WTC11 (cell line): ENCODE measurements at regions not wholly inside any gene's neighbourhood (a gene's known extent, or its start where the extent isn't known, plus 50 kb on each side); places are given as distances from the start of the nearest gene placed in this dataset.

Experiments
- ATAC-seq: fragments of 200-7000 bp; cut with Tn5 transposase; 2 replicates; pipeline ENCODE4 v1.10.0; 2021; ENCODE audit warnings: mild to moderate bottlenecking, moderate library complexity
- CTCF ChIA-PET: fragments of 300-600 bp; sonication (Branson Sonifier 250); formaldehyde crosslinking; loops from one replicate; lab custom pipeline; 2021; ENCODE audit warnings: antibody characterized with exemption; lab: Charles Lee
- POLR2A ChIA-PET: fragments of 350-600 bp; sonication (Branson Sonifier 250); formaldehyde crosslinking; loops from one replicate; lab custom pipeline; 2021; ENCODE audit warnings: antibody characterized with exemption; lab: Charles Lee
- DNase-seq: peaks from one replicate; pipeline ENCODE4 v3.0.0; 2021; ENCODE audit warnings: low spot score
- H3K27ac Mint-ChIP-seq: 2 replicates; pipeline ENCODE4 v1.8.0; 2021; ENCODE audit warnings: mixed read lengths
- H3K27me3 Mint-ChIP-seq: 2 replicates; pipeline ENCODE4 v1.8.0; 2021; ENCODE audit warnings: low read depth, mild to moderate bottlenecking, moderate library complexity, mixed read lengths
- H3K36me3 Mint-ChIP-seq: 2 replicates; pipeline ENCODE4 v1.8.0; 2021; ENCODE audit warnings: mixed read lengths
- H3K4me1 Mint-ChIP-seq: 2 replicates; pipeline ENCODE4 v1.8.0; 2022; ENCODE audit warnings: mixed read lengths
- H3K4me3 Mint-ChIP-seq: 2 replicates; pipeline ENCODE4 v1.8.0; 2021; ENCODE audit warnings: mild to moderate bottlenecking, moderate library complexity, mixed read lengths
- H3K9me3 Mint-ChIP-seq: 2 replicates; pipeline ENCODE4 v1.8.0; 2021; ENCODE audit warnings: mixed read lengths
- CBFB ChIP-seq: sonication (generic); formaldehyde crosslinking; IDR thresholded peaks from 2 replicates; pipeline ENCODE4 v1.8.1; 2022; ENCODE audit warnings: mild to moderate bottlenecking, low read depth, missing genetic modification reagents
- ELF4 ChIP-seq: sonication (generic); formaldehyde crosslinking; IDR thresholded peaks from 2 replicates; pipeline ENCODE4 v1.8.1; 2022; ENCODE audit warnings: low read depth, mild to moderate bottlenecking, moderate library complexity, missing genetic modification reagents
- ETV6 ChIP-seq: sonication (generic); formaldehyde crosslinking; IDR thresholded peaks from 2 replicates; pipeline ENCODE4 v1.8.1; 2022; ENCODE audit warnings: mild to moderate bottlenecking, missing genetic modification reagents
- FOXJ3 ChIP-seq: sonication (generic); formaldehyde crosslinking; IDR thresholded peaks from 2 replicates; pipeline ENCODE4 v1.9.0; 2021; ENCODE audit warnings: missing genetic modification reagents, mild to moderate bottlenecking, borderline replicate concordance
- KAT7 ChIP-seq: sonication (generic); formaldehyde crosslinking; IDR thresholded peaks from 2 replicates; pipeline ENCODE4 v1.8.1; 2023; ENCODE audit warnings: missing genetic modification reagents, mild to moderate bottlenecking, borderline replicate concordance
- MXD4 ChIP-seq: fragments of 250-450 bp; sonication (Bioruptor Pico); IDR thresholded peaks from 2 replicates; pipeline ENCODE4 v1.8.0; 2021; ENCODE audit warnings: mild to moderate bottlenecking, moderate library complexity, borderline replicate concordance
- NFE2L1 ChIP-seq: sonication (generic); formaldehyde crosslinking; IDR thresholded peaks from 2 replicates; pipeline ENCODE4 v1.8.1; 2023; ENCODE audit warnings: missing genetic modification reagents
- SOX15 ChIP-seq: fragments of 250-450 bp; sonication (Bioruptor Pico); IDR thresholded peaks from 2 replicates; pipeline ENCODE4 v1.9.0; 2021; ENCODE audit warnings: mild to moderate bottlenecking
- SP1 ChIP-seq: sonication (generic); formaldehyde crosslinking; conservative IDR thresholded peaks from 2 replicates; pipeline ENCODE4 v1.8.1; 2022; ENCODE audit warnings: missing genetic modification reagents
- TEAD4 ChIP-seq: sonication (generic); formaldehyde crosslinking; IDR thresholded peaks from 2 replicates; pipeline ENCODE4 v1.8.0; 2022; ENCODE audit warnings: mild to moderate bottlenecking, missing genetic modification reagents
- ZNF138 ChIP-seq: sonication (generic); formaldehyde crosslinking; conservative IDR thresholded peaks from 2 replicates; pipeline ENCODE4 v1.8.1; 2022; ENCODE audit warnings: mild to moderate bottlenecking, moderate library complexity, missing genetic modification reagents
- TF ChIP-seq, protein P1 (sequence below): sonication (generic); formaldehyde crosslinking; IDR thresholded peaks from 2 replicates; pipeline ENCODE4 v1.8.0; 2023; ENCODE audit warnings: mild to moderate bottlenecking, missing genetic modification reagents
- TF ChIP-seq, protein P2 (sequence below): fragments of 250-450 bp; sonication (Bioruptor Pico); IDR thresholded peaks from 2 replicates; pipeline ENCODE4 v1.9.0; 2021; ENCODE audit warnings: moderate library complexity, mild to moderate bottlenecking, inconsistent platforms, borderline replicate concordance
- TF ChIP-seq, protein P3 (sequence below): sonication (generic); formaldehyde crosslinking; IDR thresholded peaks from 2 replicates; pipeline ENCODE4 v1.8.1; 2023; ENCODE audit warnings: mild to moderate bottlenecking, missing genetic modification reagents, moderate library complexity
- TF ChIP-seq, protein P4 (sequence below): sonication (generic); formaldehyde crosslinking; IDR thresholded peaks from 2 replicates; pipeline ENCODE4 v1.8.1; 2022; ENCODE audit warnings: low read depth, mild to moderate bottlenecking, moderate library complexity, missing genetic modification reagents, borderline replicate concordance
- TF ChIP-seq, protein P5 (sequence below): sonication (generic); formaldehyde crosslinking; IDR thresholded peaks from 2 replicates; pipeline ENCODE4 v1.8.1; 2022; ENCODE audit warnings: mild to moderate bottlenecking, moderate library complexity, missing genetic modification reagents
- TF ChIP-seq, protein P6 (sequence below): sonication (generic); formaldehyde crosslinking; conservative IDR thresholded peaks from 2 replicates; pipeline ENCODE4 v1.8.1; 2022; ENCODE audit warnings: mild to moderate bottlenecking, missing genetic modification reagents
- TF ChIP-seq, protein P7 (sequence below): sonication (generic); formaldehyde crosslinking; IDR thresholded peaks from 2 replicates; pipeline ENCODE4 v1.8.1; 2022; ENCODE audit warnings: missing genetic modification reagents, borderline replicate concordance
- TF ChIP-seq, protein P8 (sequence below): sonication (generic); formaldehyde crosslinking; conservative IDR thresholded peaks from 2 replicates; pipeline ENCODE4 v1.8.1; 2023; ENCODE audit warnings: mild to moderate bottlenecking, low read depth, missing genetic modification reagents, moderate library complexity

DNA sequence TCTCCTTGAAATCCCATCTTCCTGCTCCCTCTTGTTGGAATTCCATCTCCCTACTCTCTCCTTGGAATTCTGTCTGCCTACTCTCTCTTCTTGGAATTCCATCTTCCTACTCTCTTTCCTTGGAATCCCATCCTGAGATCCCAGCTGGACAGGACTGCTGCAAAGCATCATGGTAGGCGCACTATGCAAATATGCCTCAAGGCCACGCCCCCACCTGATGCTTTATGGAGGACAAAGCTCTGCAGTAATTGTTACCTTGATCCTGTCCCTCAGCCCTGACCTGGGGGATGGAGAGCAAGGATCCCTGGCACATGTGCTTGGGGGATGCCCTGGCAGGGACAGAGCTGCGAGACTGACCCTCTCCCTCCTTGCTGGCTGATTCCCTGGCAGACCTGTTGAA, 185.6 kb downstream of the TBX5 start:
- peak; percentile 43 for ATAC-seq
- H3K36me3 Mint-ChIP-seq, result no peaks in the 10 kb centered on the region
- TF ChIP-seq SP1 (no peak), TEAD4 (no peak), CBFB (CRISPR knock-in tag) (no peak), ZNF138 (CRISPR knock-in tag) (no peak), ETV6 (no peak)
- TF ChIP-seq, protein P1, sequence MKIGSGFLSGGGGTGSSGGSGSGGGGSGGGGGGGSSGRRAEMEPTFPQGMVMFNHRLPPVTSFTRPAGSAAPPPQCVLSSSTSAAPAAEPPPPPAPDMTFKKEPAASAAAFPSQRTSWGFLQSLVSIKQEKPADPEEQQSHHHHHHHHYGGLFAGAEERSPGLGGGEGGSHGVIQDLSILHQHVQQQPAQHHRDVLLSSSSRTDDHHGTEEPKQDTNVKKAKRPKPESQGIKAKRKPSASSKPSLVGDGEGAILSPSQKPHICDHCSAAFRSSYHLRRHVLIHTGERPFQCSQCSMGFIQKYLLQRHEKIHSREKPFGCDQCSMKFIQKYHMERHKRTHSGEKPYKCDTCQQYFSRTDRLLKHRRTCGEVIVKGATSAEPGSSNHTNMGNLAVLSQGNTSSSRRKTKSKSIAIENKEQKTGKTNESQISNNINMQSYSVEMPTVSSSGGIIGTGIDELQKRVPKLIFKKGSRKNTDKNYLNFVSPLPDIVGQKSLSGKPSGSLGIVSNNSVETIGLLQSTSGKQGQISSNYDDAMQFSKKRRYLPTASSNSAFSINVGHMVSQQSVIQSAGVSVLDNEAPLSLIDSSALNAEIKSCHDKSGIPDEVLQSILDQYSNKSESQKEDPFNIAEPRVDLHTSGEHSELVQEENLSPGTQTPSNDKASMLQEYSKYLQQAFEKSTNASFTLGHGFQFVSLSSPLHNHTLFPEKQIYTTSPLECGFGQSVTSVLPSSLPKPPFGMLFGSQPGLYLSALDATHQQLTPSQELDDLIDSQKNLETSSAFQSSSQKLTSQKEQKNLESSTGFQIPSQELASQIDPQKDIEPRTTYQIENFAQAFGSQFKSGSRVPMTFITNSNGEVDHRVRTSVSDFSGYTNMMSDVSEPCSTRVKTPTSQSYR, result no peak
- peaks cover 6% of the 10 kb centered on the region; the same call in 1 of the 2 replicates for H3K27me3 Mint-ChIP-seq
- CTCF ChIA-PET, result no interaction called here
- DNase-seq, result peak; percentile 24
- H3K4me1 Mint-ChIP-seq, result peaks cover 36% of the 10 kb centered on the region
- no peak overlapping the region for H3K27ac Mint-ChIP-seq
- H3K9me3 Mint-ChIP-seq, result peaks cover 4% of the 10 kb centered on the region
- no peak overlapping the region for H3K4me3 Mint-ChIP-seq
- POLR2A ChIA-PET, result no interaction called here

DNA sequence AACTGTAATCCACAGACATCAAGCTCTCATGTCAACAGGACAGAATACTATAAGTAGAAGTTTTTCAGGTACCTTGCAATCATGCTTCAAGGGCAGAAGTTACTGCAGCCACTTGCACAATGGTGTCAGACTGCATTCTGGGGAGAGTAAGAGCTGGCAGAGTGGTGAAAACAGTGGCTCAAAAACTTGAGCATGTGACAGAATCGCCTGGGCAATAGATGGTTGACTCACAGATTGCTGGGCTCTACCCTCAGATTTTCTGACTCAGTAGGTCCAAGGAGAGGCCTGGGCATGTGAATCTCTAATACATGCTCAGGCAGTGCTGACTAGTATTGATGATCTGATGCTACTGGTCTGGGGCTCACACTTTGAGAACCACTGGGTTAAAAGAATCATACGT, 187.8 kb downstream of the TBX5 start:
- ChIA-PET CTCF (interaction anchor here (0.5 kb wide), 1 partner anchor 1131 kb away, joined by 3 read pairs; no protein-coding TSS in a partner anchor), POLR2A (no interaction called here)
- Mint-ChIP-seq H3K9me3 (peaks cover 4% of the 10 kb centered on the region), H3K27ac (no peak overlapping the region), H3K4me3 (no peak overlapping the region), H3K4me1 (peaks cover 17% of the 10 kb centered on the region), H3K27me3 (peaks cover 3% of the 10 kb centered on the region; the same call in 1 of the 2 replicates), H3K36me3 (no peaks in the 10 kb centered on the region)
- DNase-seq (no peak), ATAC-seq (no peak)
- TF ChIP-seq, protein P2, sequence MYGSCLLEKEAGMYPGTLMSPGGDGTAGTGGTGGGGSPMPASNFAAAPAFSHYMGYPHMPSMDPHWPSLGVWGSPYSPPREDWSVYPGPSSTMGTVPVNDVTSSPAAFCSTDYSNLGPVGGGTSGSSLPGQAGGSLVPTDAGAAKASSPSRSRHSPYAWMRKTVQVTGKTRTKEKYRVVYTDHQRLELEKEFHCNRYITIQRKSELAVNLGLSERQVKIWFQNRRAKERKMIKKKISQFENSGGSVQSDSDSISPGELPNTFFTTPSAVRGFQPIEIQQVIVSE (CRISPR knock-in tag), result no peak
- TF ChIP-seq KAT7 (CRISPR knock-in tag) (no peak), ELF4 (CRISPR knock-in tag) (no peak), FOXJ3 (no peak), MXD4 (CRISPR knock-in tag) (no peak), NFE2L1 (no peak), SOX15 (no peak)
- TF ChIP-seq, protein P3, sequence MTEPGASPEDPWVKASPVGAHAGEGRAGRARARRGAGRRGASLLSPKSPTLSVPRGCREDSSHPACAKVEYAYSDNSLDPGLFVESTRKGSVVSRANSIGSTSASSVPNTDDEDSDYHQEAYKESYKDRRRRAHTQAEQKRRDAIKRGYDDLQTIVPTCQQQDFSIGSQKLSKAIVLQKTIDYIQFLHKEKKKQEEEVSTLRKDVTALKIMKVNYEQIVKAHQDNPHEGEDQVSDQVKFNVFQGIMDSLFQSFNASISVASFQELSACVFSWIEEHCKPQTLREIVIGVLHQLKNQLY (CRISPR knock-in tag), result no peak
- TF ChIP-seq, protein P4, sequence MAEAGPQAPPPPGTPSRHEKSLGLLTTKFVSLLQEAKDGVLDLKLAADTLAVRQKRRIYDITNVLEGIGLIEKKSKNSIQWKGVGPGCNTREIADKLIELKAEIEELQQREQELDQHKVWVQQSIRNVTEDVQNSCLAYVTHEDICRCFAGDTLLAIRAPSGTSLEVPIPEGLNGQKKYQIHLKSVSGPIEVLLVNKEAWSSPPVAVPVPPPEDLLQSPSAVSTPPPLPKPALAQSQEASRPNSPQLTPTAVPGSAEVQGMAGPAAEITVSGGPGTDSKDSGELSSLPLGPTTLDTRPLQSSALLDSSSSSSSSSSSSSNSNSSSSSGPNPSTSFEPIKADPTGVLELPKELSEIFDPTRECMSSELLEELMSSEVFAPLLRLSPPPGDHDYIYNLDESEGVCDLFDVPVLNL (CRISPR knock-in tag), result no peak
- TF ChIP-seq, protein P5, sequence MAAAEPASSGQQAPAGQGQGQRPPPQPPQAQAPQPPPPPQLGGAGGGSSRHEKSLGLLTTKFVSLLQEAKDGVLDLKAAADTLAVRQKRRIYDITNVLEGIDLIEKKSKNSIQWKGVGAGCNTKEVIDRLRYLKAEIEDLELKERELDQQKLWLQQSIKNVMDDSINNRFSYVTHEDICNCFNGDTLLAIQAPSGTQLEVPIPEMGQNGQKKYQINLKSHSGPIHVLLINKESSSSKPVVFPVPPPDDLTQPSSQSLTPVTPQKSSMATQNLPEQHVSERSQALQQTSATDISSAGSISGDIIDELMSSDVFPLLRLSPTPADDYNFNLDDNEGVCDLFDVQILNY (CRISPR knock-in tag), result no peak
- TF ChIP-seq, protein P1, result no peak
- TF ChIP-seq, protein P6, sequence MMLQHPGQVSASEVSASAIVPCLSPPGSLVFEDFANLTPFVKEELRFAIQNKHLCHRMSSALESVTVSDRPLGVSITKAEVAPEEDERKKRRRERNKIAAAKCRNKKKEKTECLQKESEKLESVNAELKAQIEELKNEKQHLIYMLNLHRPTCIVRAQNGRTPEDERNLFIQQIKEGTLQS (CRISPR knock-in tag), result no peak
- TF ChIP-seq, protein P7, sequence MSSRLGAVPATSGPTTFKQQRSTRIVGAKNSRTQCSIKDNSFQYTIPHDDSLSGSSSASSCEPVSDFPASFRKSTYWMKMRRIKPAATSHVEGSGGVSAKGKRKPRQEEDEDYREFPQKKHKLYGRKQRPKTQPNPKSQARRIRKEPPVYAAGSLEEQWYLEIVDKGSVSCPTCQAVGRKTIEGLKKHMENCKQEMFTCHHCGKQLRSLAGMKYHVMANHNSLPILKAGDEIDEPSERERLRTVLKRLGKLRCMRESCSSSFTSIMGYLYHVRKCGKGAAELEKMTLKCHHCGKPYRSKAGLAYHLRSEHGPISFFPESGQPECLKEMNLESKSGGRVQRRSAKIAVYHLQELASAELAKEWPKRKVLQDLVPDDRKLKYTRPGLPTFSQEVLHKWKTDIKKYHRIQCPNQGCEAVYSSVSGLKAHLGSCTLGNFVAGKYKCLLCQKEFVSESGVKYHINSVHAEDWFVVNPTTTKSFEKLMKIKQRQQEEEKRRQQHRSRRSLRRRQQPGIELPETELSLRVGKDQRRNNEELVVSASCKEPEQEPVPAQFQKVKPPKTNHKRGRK, result no peak
- TF ChIP-seq, protein P8, sequence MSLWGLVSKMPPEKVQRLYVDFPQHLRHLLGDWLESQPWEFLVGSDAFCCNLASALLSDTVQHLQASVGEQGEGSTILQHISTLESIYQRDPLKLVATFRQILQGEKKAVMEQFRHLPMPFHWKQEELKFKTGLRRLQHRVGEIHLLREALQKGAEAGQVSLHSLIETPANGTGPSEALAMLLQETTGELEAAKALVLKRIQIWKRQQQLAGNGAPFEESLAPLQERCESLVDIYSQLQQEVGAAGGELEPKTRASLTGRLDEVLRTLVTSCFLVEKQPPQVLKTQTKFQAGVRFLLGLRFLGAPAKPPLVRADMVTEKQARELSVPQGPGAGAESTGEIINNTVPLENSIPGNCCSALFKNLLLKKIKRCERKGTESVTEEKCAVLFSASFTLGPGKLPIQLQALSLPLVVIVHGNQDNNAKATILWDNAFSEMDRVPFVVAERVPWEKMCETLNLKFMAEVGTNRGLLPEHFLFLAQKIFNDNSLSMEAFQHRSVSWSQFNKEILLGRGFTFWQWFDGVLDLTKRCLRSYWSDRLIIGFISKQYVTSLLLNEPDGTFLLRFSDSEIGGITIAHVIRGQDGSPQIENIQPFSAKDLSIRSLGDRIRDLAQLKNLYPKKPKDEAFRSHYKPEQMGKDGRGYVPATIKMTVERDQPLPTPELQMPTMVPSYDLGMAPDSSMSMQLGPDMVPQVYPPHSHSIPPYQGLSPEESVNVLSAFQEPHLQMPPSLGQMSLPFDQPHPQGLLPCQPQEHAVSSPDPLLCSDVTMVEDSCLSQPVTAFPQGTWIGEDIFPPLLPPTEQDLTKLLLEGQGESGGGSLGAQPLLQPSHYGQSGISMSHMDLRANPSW (CRISPR knock-in tag), result no peak
